Esophagus squamous epithelium (tissue), 5 donors: ENCODE measurements at regions not wholly inside any gene's neighbourhood (a gene's known extent, or its start where the extent isn't known, plus 50 kb on each side); places are given as distances from the start of the nearest gene placed in this dataset.

Experiments
- DNase-seq: peaks from one replicate; lab custom pipeline; 2025; lab: John Stamatoyannopoulos, UW
- H3K27ac ChIP-seq, 4 donors: fragments of 200-600 bp; sonication (generic); one replicate each; pipeline ENCODE4 v1.5.1; 2016 to 2019; ENCODE audit warnings: mild to moderate bottlenecking in 1 of 4
- H3K27me3 ChIP-seq, 4 donors: fragments of 200-600 bp; sonication (generic); 1 replicate in 3 of 4; 2 replicates in 1 of 4; pipeline versions ENCODE4 v1.5.1 to v1.6.0; 2017 to 2021; ENCODE audit warnings: antibody characterized with exemption in 1 of 4
- H3K36me3 ChIP-seq, 3 donors: fragments of 200-600 bp; sonication (generic); one replicate each; pipeline ENCODE4 v1.5.1; 2016 to 2019
- H3K4me1 ChIP-seq, 3 donors: fragments of 200-600 bp; sonication (generic); one replicate each; pipeline ENCODE4 v1.5.1; 2017 to 2019
- H3K4me3 ChIP-seq, 4 donors: fragments of 200-600 bp; sonication (generic); 1 replicate in 3 of 4; 2 replicates in 1 of 4; pipeline ENCODE4 v1.5.1; 2016 to 2019; ENCODE audit warnings: mild to moderate bottlenecking in 2 of 4, moderate library complexity in 1 of 4
- H3K9me3 ChIP-seq, 3 donors: fragments of 200-600 bp; sonication (generic); one replicate each; pipeline ENCODE4 v1.5.1; 2016 to 2019
- POLR2A ChIP-seq, 4 donors: fragments of 450-650 bp; IDR thresholded peaks; one replicate each; pipeline ENCODE4 v1.6.1; 2017; ENCODE audit warnings: antibody characterized with exemption in 4 of 4, mild to moderate bottlenecking in 4 of 4, moderate library complexity in 3 of 4
- WGBS, 2 donors: methylation state at CpG; one replicate each; pipeline ENCODE4 v1.1.5; 2018; 5-methylcytosine and 5-hydroxymethylcytosine counted together
- intact Hi-C: fragments of 100-400 bp; cut with DNase I; formaldehyde crosslinking; loops from one replicate; pipeline ENCODE4 v1.15.0; 2022
- TF ChIP-seq, protein P1 (sequence below), 6 experiments: fragments of 450-650 bp in 4 of 6; fragments of 200-600 bp in 2 of 6; sonication (generic) in 2 of 6; IDR thresholded peaks; one replicate each; pipeline ENCODE4 v1.5.1; 2016 to 2019; ENCODE audit warnings: antibody characterized with exemption in 6 of 6, mild to moderate bottlenecking in 4 of 6, moderate library complexity in 4 of 6
- donor health status: DM: yes; HTN: yes; CAD: no.

DNA sequence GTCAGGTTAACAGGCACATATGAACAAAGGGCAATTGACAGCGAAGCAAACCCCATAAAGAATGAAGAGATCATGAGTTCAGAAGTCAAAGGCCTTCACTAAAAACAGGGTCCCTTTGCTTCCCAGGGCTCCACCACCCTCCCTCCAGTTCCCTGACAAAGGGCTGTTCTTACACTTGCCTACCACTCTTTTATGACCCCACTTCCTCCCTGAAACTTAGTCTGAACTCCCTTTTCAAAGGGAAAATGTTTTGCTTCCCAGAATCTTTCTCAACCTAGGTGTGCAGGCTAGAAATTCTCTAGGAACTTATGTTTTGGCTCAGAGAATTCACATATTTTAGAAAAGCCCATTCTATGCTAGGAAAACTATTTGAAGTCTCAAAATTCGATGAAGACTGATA is 86.0 kb upstream of the ITGA4 start:
- whole genome bisulfite sequencing, 2 donors, result 77 to 83% methylated on average over 2 of the region's 2 CpGs
- no peaks in the 10 kb centered on the region for H3K9me3 ChIP-seq
- intact Hi-C loops, result no loop called here
- no peaks in the 10 kb centered on the region for H3K36me3 ChIP-seq
- no peaks in the 10 kb centered on the region for H3K27me3 ChIP-seq
- DNase-seq, result no peak
- H3K4me3 ChIP-seq, result no peak overlapping the region
- no peak for TF ChIP-seq POLR2A (IDR thresholded peaks at IDR 0.05)
- TF ChIP-seq, protein P1, sequence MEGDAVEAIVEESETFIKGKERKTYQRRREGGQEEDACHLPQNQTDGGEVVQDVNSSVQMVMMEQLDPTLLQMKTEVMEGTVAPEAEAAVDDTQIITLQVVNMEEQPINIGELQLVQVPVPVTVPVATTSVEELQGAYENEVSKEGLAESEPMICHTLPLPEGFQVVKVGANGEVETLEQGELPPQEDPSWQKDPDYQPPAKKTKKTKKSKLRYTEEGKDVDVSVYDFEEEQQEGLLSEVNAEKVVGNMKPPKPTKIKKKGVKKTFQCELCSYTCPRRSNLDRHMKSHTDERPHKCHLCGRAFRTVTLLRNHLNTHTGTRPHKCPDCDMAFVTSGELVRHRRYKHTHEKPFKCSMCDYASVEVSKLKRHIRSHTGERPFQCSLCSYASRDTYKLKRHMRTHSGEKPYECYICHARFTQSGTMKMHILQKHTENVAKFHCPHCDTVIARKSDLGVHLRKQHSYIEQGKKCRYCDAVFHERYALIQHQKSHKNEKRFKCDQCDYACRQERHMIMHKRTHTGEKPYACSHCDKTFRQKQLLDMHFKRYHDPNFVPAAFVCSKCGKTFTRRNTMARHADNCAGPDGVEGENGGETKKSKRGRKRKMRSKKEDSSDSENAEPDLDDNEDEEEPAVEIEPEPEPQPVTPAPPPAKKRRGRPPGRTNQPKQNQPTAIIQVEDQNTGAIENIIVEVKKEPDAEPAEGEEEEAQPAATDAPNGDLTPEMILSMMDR (IDR thresholded peaks at IDR 0.05), result no peak
- no peak overlapping the region for H3K27ac ChIP-seq
- peaks cover 0 to 11% (median 0%) of the 10 kb centered on the region in 3 donors for H3K4me1 ChIP-seq

DNA sequence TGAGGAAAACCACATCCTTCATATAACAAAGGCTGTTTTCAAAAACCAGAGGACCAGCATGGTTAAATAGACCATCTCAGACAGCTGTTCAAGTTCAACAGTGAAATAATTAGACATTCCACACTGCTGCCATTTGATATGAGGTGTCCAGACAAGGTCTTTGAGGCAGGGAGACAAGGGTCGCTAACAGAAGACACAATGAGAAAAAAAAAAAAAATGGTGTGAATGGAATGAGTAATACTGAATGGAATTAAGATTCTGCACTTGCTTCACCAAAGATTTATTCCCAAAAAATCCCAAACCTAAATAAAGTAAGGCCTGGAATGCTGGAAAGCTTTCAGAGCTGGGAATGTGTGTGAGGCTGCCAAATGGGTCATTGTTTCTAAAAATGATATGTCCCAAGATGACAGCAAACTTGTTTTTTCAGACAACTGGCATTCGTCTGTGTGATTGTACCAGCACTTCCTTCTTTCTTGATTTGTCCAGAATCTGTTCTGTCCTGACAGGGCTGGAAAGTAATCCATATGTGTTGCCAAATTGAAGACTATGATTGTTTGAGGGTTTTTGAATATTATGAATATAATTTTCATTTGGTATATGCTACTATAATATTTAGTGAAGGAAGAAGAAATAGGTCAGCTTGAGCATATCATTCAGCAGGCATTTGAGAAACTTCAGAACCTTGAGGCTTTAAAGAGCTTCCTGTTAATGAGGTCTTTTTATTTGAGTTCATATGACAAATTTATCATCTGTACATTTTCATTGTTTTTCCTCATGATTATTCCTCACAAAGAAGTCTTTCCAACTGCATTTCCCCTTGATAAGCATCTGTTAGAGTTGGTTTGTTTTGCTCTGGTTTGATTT is 85.2 kb upstream of the ITGA4 start:
- Histone ChIP-seq H3K9me3 (no peaks in the 10 kb centered on the region), H3K36me3 (no peaks in the 10 kb centered on the region), H3K27me3 (no peaks in the 10 kb centered on the region), H3K27ac (no peak overlapping the region), H3K4me3 (no peak overlapping the region), H3K4me1 (peaks cover 0 to 11% (median 0%) of the 10 kb centered on the region in 3 donors)
- TF ChIP-seq, protein P1 (IDR thresholded peaks at IDR 0.05), result no peak
- TF ChIP-seq POLR2A (IDR thresholded peaks at IDR 0.05), result no peak
- 15 to 31% methylated on average over 2 of the region's 2 CpGs for WGBS, 2 donors
- no peak for DNase-seq
- intact Hi-C loops, result no loop called here

DNA sequence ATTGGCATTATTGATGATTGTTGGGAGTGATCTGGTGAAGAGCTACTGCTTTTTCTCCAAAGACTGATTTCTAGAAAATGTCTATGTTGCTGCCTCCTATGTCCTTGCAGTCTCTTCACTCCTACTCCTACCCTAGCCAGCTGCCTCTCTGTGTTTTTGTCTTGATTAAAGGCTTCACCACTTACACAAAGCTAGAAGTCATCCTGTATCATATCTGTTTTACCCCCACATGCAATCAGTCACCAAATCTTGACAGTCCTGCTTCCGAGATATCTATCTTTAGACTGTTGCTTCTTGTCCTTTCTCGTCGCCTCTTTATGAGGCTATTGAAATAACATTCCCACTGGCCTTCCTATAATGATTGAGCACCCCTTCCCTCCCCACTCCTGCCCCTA is 84.5 kb upstream of the ITGA4 start:
- WGBS, 2 donors, result 64 to 77% methylated on average over 3 of the region's 3 CpGs
- DNase-seq, result no peak
- Histone ChIP-seq H3K36me3 (no peaks in the 10 kb centered on the region), H3K9me3 (no peaks in the 10 kb centered on the region), H3K27me3 (no peaks in the 10 kb centered on the region), H3K27ac (no peak overlapping the region), H3K4me1 (peaks cover 0 to 11% (median 0%) of the 10 kb centered on the region in 3 donors), H3K4me3 (no peak overlapping the region)
- TF ChIP-seq, protein P1 (IDR thresholded peaks at IDR 0.05), result no peak
- TF ChIP-seq POLR2A (IDR thresholded peaks at IDR 0.05), result no peak
- intact Hi-C loops, result no loop called here

DNA sequence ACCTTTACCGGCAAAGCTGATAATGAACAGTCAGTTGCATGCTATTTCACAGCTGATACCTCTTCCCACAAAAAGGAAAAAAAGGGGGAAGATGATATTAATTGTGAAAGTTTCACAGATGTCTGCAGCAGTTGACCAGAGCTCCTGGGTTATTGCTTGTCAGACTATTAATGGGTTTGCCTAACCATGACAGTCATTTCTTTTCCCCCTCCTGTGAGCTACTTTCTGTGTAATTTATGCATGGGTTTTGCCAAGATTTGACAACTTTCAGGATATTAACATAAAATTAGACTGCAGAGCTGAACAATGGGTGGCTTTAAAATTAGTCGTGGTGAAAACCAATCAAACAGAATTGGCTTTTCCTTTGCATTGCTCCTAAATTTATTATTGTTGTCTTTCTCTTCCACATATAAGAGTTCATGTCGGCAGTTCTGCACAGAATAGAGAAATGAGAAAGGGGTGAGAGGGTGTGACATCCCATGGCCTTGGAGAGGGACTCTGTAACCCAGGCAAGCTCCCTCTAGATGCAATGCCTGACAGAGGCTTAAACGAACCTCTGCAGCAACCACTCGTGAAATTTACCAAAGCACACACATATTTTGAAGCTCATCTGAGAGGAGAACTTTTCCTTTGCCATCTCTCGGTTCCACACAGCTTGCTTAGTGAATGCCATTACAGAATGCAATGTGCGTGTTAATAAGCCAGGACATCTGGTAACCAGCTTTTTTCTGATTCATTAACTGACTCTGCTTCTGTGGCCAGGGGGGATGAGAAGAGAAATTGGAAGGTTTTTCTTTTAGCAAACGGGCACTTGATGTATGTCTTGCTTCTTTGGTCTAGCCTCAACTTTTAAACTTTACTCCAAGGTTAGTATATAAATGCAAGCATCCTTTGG is 82.2 kb upstream of the ITGA4 start:
- Histone ChIP-seq H3K9me3 (no peaks in the 10 kb centered on the region), H3K27ac (no peak overlapping the region), H3K27me3 (no peaks in the 10 kb centered on the region), H3K4me1 (peaks cover 0 to 11% (median 0%) of the 10 kb centered on the region in 3 donors), H3K4me3 (no peak overlapping the region), H3K36me3 (no peaks in the 10 kb centered on the region)
- DNase-seq, result no peak
- intact Hi-C loops, result no loop called here
- TF ChIP-seq, protein P1 (IDR thresholded peaks at IDR 0.05), result no peak
- no peak for TF ChIP-seq POLR2A (IDR thresholded peaks at IDR 0.05)
- WGBS, 2 donors, result 46 to 63% methylated on average over 8 of the region's 8 CpGs

DNA sequence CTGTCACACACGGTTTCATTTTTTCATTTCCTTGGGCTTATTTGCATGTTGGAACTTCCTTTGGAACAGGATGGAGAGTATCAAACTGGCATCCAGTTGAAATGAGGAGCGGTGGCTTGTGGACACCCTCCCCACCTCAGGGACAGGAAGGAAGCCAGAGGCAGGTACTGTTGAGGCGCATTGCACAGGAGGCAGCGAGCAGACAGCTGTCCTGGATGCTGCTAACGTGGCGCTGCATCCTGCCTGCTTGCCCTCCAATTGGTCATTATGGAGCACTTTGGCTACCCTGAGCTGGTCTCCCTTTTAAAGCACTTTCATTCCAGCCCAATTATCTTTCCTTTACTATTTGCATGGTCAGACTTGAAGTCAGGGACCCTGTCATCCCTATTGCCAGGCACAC is 80.7 kb upstream of the ITGA4 start:
- H3K27ac ChIP-seq, result no peak overlapping the region
- H3K36me3 ChIP-seq, result no peaks in the 10 kb centered on the region
- 63 to 82% methylated on average over 4 to 5 of the region's 6 CpGs for WGBS, 2 donors
- no peak for DNase-seq
- no peak overlapping the region for H3K4me3 ChIP-seq
- H3K27me3 ChIP-seq, result no peaks in the 10 kb centered on the region
- H3K9me3 ChIP-seq, result no peaks in the 10 kb centered on the region
- TF ChIP-seq, protein P1 (IDR thresholded peaks at IDR 0.05), result no peak
- no peak for TF ChIP-seq POLR2A (IDR thresholded peaks at IDR 0.05)
- peaks cover 0 to 11% (median 0%) of the 10 kb centered on the region in 3 donors for H3K4me1 ChIP-seq
- intact Hi-C loops, result no loop called here
